K562 (cell line): ENCODE measurements at regions not wholly inside any gene's neighbourhood (a gene's known extent, or its start where the extent isn't known, plus 50 kb on each side); places are given as distances from the start of the nearest gene placed in this dataset.

Experiments used
- ATAC-seq: fragments of 200-7000 bp; cut with Tn5 transposase; 3 replicates; pipeline ENCODE4 v1.9.1; 2020; ENCODE audit warnings: moderate library complexity
- BruUV-seq: library from RNA; stranded (reverse); fragments of 400-500 nt; replicated peaks from 2 replicates; lab custom pipeline; 2021; lab: Mats Ljungman, UMichigan
- CTCF ChIA-PET: fragments of 300-600 bp; formaldehyde crosslinking; extraction: SDS; loops from one replicate; lab custom pipeline; 2021; ENCODE audit warnings: low intra/inter-chr PET ratio; lab: Yijun Ruan, JAX
- POLR2A ChIA-PET: fragments of 300-600, 350-650 bp; sonication (Branson Sonifier 250); formaldehyde crosslinking; extraction: SDS; loops from one replicate; lab custom pipeline; 2021; ENCODE audit warnings: antibody characterized with exemption, inconsistent platforms; lab: Yijun Ruan, JAX
- DNase-seq, 4 experiments: peaks; one replicate each; pipeline versions ENCODE4 v3.0.0 to v3.0.0-alpha.2; 2011 to 2018; ENCODE audit warnings: low spot score in 3 of 4, mixed read lengths in 3 of 4; ENCODE audit errors: extremely low read depth in 1 of 4
- FAIRE-seq: peaks from 2 replicates; lab custom pipeline; 2011; peaks lifted over from hg19 to GRCh38; lab: Jason Lieb, UNC
- H2AFZ ChIP-seq: 2 replicates; pipeline ENCODE4 v1.6.0; 2011; ENCODE audit warnings: low read depth, low read length, control low read depth, inconsistent platforms
- H3K27ac ChIP-seq: fragments of 200-600 bp; 3 replicates; pipeline ENCODE4 v1.8.0; 2011; ENCODE audit warnings: low read depth, mild to moderate bottlenecking, control low read depth, inconsistent platforms, low read length, moderate library complexity, mixed read lengths; ENCODE audit errors: extremely low read depth
- H3K27me3 ChIP-seq, 2 experiments: fragments of 300-600 bp in 1 of 2; 2 replicates in 1 of 2; 3 replicates in 1 of 2; pipeline versions ENCODE4 v1.6.0 to v1.8.0; 2011; ENCODE audit warnings: inconsistent platforms in 2 of 2, low read length in 2 of 2, mild to moderate bottlenecking in 1 of 2, mixed read lengths in 1 of 2, moderate library complexity in 1 of 2; ENCODE audit not compliant: control insufficient read depth in 2 of 2, insufficient read depth in 2 of 2
- H3K36me3 ChIP-seq: fragments of 300-600 bp; 3 replicates; pipeline ENCODE4 v1.8.0; 2011; ENCODE audit warnings: mild to moderate bottlenecking, low read length, inconsistent platforms; ENCODE audit not compliant: control insufficient read depth, insufficient read depth
- H3K4me1 ChIP-seq, 2 experiments: fragments of 200-600 bp in 1 of 2; replicated peaks in 1 of 2; 2 replicates in 1 of 2; 3 replicates in 1 of 2; pipeline versions ENCODE4 v1.5.1 to v1.8.0; 2011; ENCODE audit warnings: inconsistent platforms in 2 of 2, low read length in 2 of 2, mild to moderate bottlenecking in 1 of 2, mixed read lengths in 1 of 2, moderate library complexity in 1 of 2; ENCODE audit not compliant: control insufficient read depth in 2 of 2, insufficient read depth in 2 of 2
- H3K4me2 ChIP-seq: 2 replicates; pipeline ENCODE4 v1.6.1; 2011; ENCODE audit warnings: low read length, control low read depth, inconsistent platforms, mixed read lengths; ENCODE audit not compliant: insufficient read depth
- H3K4me3 ChIP-seq: fragments of 200-600 bp; sonication (generic), shearing (Covaris generic); 2 replicates; pipeline ENCODE4 v1.5.1; 2016; ENCODE audit warnings: control low read depth, inconsistent platforms
- H3K79me2 ChIP-seq: fragments of 200-600 bp; 3 replicates; pipeline ENCODE4 v1.8.0; 2011; ENCODE audit warnings: low read length, inconsistent platforms; ENCODE audit not compliant: control insufficient read depth, insufficient read depth
- H3K9ac ChIP-seq, 2 experiments: 2 replicates each; pipeline versions ENCODE4 v1.6.0 to v1.6.1; 2011; ENCODE audit warnings: low read depth in 2 of 2, low read length in 2 of 2, control low read depth in 1 of 2, inconsistent platforms in 1 of 2, mild to moderate bottlenecking in 1 of 2, mixed read lengths in 1 of 2; ENCODE audit not compliant: insufficient read depth in 1 of 2
- H3K9me1 ChIP-seq: one replicate; pipeline ENCODE4 v1.6.0; 2011; ENCODE audit warnings: inconsistent platforms, mild to moderate bottlenecking, low read length, moderate library complexity; ENCODE audit not compliant: control insufficient read depth, insufficient read depth
- H3K9me3 ChIP-seq: replicated peaks from 2 replicates; pipeline ENCODE4 v1.5.1; 2011; ENCODE audit warnings: low read depth, low read length, inconsistent platforms; ENCODE audit not compliant: control insufficient read depth, insufficient read depth
- H4K20me1 ChIP-seq: replicated peaks from 2 replicates; pipeline ENCODE4 v1.6.1; 2011; ENCODE audit warnings: low read length, inconsistent platforms, mixed read lengths; ENCODE audit not compliant: control insufficient read depth, insufficient read depth
- CHD1 ChIP-seq: fragments of 200-600 bp; sonication (generic); IDR thresholded peaks from one replicate; pipeline ENCODE4 v1.6.1; 2012; ENCODE audit warnings: mild to moderate bottlenecking, moderate library complexity, low read length, inconsistent platforms
- CXXC5 ChIP-seq: fragments of 250-450 bp; sonication (Bioruptor Pico); IDR thresholded peaks from 2 replicates; pipeline ENCODE4 v1.8.0; 2022; ENCODE audit warnings: inconsistent platforms, mild to moderate bottlenecking, moderate library complexity
- GATAD2B ChIP-seq: fragments of 450-650 bp; IDR thresholded peaks from 2 replicates; pipeline ENCODE4 v1.6.1; 2017; ENCODE audit warnings: mild to moderate bottlenecking, borderline replicate concordance
- HBP1 ChIP-seq: fragments of 450-650 bp; formaldehyde crosslinking; IDR thresholded peaks from 2 replicates; pipeline ENCODE4 v1.4.0; 2022; ENCODE audit warnings: missing genetic modification characterization
- HDAC8 ChIP-seq: fragments of 450-650 bp; IDR thresholded peaks from 2 replicates; pipeline ENCODE4 v1.6.1; 2016; ENCODE audit warnings: mild to moderate bottlenecking, missing genetic modification characterization, moderate library complexity, missing compliant biosample characterization
- HMG20B ChIP-seq: fragments of 250-450 bp; sonication (Bioruptor Pico); IDR thresholded peaks from 2 replicates; pipeline ENCODE4 v1.5.0; 2021; ENCODE audit warnings: mild to moderate bottlenecking
- ID3 ChIP-seq, 2 experiments: fragments of 250-450 bp in 1 of 2; fragments of 450-650 bp in 1 of 2; sonication (Bioruptor Pico) in 1 of 2; IDR thresholded peaks; 2 replicates each; pipeline versions ENCODE4 v1.6.1 to v1.8.0; 2016 to 2021; ENCODE audit warnings: mild to moderate bottlenecking in 2 of 2, moderate library complexity in 2 of 2, missing compliant biosample characterization in 1 of 2, missing genetic modification characterization in 1 of 2
- MAFG ChIP-seq: fragments of 450-650 bp; conservative IDR thresholded peaks from 2 replicates; pipeline ENCODE4 v1.6.1; 2016; ENCODE audit warnings: missing genetic modification characterization, missing compliant biosample characterization
- MITF ChIP-seq: IDR thresholded peaks from 2 replicates; pipeline ENCODE4 v1.6.1; 2014; ENCODE audit warnings: antibody characterized with exemption
- POLR2AphosphoS5 ChIP-seq: IDR thresholded peaks from 2 replicates; pipeline ENCODE4 v1.6.1; 2011; ENCODE audit warnings: mild to moderate bottlenecking, low read depth, low read length, moderate library complexity; ENCODE audit not compliant: control insufficient read depth, insufficient read depth
- TAF15 ChIP-seq: fragments of 200-400 bp; formaldehyde crosslinking; IDR thresholded peaks from 2 replicates; pipeline ENCODE4 v1.6.1; 2017; ENCODE audit warnings: mild to moderate bottlenecking, low read depth, low read length, moderate library complexity
- TCF7L2 ChIP-seq: fragments of 150-350 bp; IDR thresholded peaks from 2 replicates; pipeline ENCODE4 v1.6.1; 2016; ENCODE audit warnings: low read depth, mild to moderate bottlenecking, low read length, moderate library complexity
- ZNF311 ChIP-seq: fragments of 250-450 bp; sonication (Bioruptor Pico); IDR thresholded peaks from 2 replicates; pipeline ENCODE4 v1.4.0; 2020; ENCODE audit warnings: mild to moderate bottlenecking, moderate library complexity
- ZNF518B ChIP-seq: fragments of 250-450 bp; sonication (Bioruptor Pico); IDR thresholded peaks from 2 replicates; pipeline ENCODE4 v1.5.0; 2021; ENCODE audit warnings: mild to moderate bottlenecking, moderate library complexity
- ZNF668 ChIP-seq: fragments of 250-450 bp; sonication (Bioruptor Pico); IDR thresholded peaks from 2 replicates; pipeline ENCODE4 v1.8.0; 2022; ENCODE audit warnings: mild to moderate bottlenecking, inconsistent platforms
- ZNF75A ChIP-seq: fragments of 450-650 bp; formaldehyde crosslinking; IDR thresholded peaks from 2 replicates; pipeline ENCODE4 v1.4.0; 2020; ENCODE audit warnings: mild to moderate bottlenecking
- WGBS: fragments of 100-300 bp; shearing (Covaris generic); methylation state at CpG from one replicate; pipeline ENCODE4 v1.1.6; 2016; ENCODE audit warnings: low coverage, mixed read lengths; ENCODE audit not compliant: insufficient coverage; ENCODE audit errors: missing lambda C conversion rate; 5-methylcytosine and 5-hydroxymethylcytosine counted together
- in situ Hi-C: fragments of 300-500 bp; cut with MboI; formaldehyde crosslinking; loops from 4 replicates; pipeline ENCODE4 v1.15.0; 2018; ENCODE audit warnings: inconsistent platforms, mixed read lengths
- intact Hi-C: fragments of 100-400 bp; cut with micrococcal nuclease; formaldehyde crosslinking; loops from 2 replicates; pipeline ENCODE4 v1.14.2; 2022

GRCh38 chr3:144437989-144438388, 466.4 kb downstream of the DIPK2A start:
- H3K9ac ChIP-seq, result no peak overlapping the region
- ATAC-seq (no peak), DNase-seq (no peak), FAIRE-seq (no peak)
- H3K27ac ChIP-seq, result no peak overlapping the region
- in situ Hi-C loops, result no loop called here
- CTCF ChIA-PET, result no interaction called here
- H3K4me1 ChIP-seq, result no peaks in the 10 kb centered on the region
- no peaks in the 10 kb centered on the region for H3K27me3 ChIP-seq
- H3K79me2 ChIP-seq, result no peaks in the 10 kb centered on the region
- intact Hi-C loops, result no loop called here
- no peaks in the 10 kb centered on the region for H4K20me1 ChIP-seq
- BruUV-seq, result no TSS peak
- no peaks in the 10 kb centered on the region for H3K9me1 ChIP-seq
- H2AFZ ChIP-seq, result no peak overlapping the region
- 0% methylated on average over 2 of the region's 3 CpGs for WGBS
- no peaks in the 10 kb centered on the region for H3K36me3 ChIP-seq
- POLR2A ChIA-PET, result no interaction called here
- no peaks in the 10 kb centered on the region for H3K9me3 ChIP-seq
- no peak overlapping the region for H3K4me2 ChIP-seq
- no peak overlapping the region for H3K4me3 ChIP-seq
- no peak for TF ChIP-seq TCF7L2
- TF ChIP-seq ZNF518B (CRISPR knock-in tag), result no peak
- no peak for TF ChIP-seq ZNF311 (CRISPR knock-in tag)
- TF ChIP-seq GATAD2B, result no peak
- TF ChIP-seq HDAC8 (tag), result no peak
- no peak for TF ChIP-seq HBP1 (CRISPR knock-in tag)
- no peak for TF ChIP-seq CXXC5 (CRISPR knock-in tag)
- TF ChIP-seq ID3 (CRISPR knock-in tag; IDR thresholded peaks at IDR 0.05), result no peak
- no peak for TF ChIP-seq ID3 (tag; IDR thresholded peaks at IDR 0.05)
- no peak for TF ChIP-seq ZNF668 (CRISPR knock-in tag)
- no peak for TF ChIP-seq CHD1
- TF ChIP-seq MAFG (tag), result no peak
- TF ChIP-seq TAF15, result no peak
- no peak for TF ChIP-seq HMG20B (CRISPR knock-in tag)
- no peak for TF ChIP-seq ZNF75A (CRISPR knock-in tag)
- TF ChIP-seq MITF, result no peak
- TF ChIP-seq POLR2AphosphoS5, result no peak
